Stromal cell of bone marrow (primary cell): ENCODE measurements at regions not wholly inside any gene's neighbourhood (a gene's known extent, or its start where the extent isn't known, plus 50 kb on each side); places are given as distances from the start of the nearest gene placed in this dataset.

Experiments used
- DNase-seq: peaks from one replicate; pipeline ENCODE4 v3.0.0-alpha.2; 2012; ENCODE audit warnings: low read depth

DNA sequence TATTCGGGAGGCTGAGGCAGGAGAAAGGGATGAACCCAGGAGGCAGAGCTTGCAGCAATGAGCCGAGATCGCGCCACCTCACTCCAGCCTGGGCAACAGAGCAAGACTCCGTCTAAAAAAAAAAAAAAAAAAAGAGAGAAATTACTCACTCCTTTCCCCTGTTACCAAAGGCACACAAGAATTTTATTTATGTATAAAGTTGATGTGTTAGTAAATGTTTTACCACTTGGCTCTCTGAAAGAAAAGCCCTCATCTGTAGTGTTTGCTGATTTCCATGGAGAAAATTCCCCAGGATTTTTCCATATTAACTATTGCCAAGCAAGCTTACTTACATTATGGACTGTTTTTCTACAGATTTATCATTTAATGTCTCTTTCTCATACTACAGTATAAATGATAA, 142.1 kb upstream of the PABPC4L start:
- DNase-seq, result no peak

DNA sequence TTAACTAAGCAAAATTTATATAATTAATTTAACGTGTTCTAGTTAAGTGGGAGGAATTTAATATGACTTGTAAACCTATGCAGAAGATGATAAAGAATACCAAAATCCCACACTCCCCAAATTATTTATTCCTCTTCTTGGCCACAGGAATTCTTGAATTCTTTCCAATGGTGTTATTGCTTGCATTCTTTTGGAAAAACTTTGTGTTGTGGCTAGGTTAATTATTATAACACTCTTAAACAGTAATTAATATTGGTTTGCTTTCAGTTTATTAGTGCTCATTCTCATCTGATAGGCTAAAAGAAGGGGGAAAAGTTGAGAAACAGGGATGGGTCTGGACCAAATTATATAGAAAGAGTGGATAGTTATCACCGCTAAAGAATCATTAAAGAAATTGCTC, 141.5 kb upstream of the PABPC4L start:
- no peak for DNase-seq

DNA sequence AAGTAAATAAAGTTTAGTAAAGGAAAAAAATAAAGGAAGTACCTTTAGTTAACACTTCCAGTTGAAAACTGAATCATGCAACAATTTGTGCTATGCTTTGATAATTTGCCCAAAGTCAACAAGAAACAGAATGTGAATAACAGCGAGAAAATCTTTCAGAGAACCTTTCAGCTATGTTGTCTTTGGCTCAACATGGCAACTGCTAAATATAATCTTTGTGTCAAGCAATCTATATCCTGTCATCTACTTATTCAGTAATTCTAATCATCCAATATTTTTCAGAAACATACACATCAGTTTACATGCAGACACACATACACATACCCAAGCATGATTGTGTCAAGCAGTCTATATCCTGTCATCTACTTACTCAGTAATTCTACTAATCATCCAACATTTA, 136.0 kb upstream of the PABPC4L start:
- DNase-seq, result no peak

DNA sequence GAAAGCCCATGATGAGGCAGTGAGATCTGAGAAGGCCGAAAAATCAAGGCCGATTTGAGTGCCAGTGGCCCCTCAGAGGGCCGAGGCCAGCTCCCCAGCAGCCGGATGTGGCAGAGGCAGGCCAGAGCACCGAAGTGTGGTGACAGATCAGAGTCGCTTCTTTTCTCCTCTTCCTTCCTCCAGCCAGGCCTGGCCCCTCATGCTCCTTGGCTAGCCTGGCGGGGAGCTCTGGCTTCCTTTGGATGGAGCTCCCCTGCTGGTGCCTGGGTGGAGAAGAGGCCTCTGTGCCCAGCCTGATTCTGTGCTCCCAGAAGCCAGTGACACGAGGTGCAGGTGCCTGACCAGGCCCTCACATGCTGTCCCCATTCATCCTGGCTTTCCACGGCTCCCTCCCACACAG, 127.2 kb upstream of the PABPC4L start:
- DNase-seq, result no peak

DNA sequence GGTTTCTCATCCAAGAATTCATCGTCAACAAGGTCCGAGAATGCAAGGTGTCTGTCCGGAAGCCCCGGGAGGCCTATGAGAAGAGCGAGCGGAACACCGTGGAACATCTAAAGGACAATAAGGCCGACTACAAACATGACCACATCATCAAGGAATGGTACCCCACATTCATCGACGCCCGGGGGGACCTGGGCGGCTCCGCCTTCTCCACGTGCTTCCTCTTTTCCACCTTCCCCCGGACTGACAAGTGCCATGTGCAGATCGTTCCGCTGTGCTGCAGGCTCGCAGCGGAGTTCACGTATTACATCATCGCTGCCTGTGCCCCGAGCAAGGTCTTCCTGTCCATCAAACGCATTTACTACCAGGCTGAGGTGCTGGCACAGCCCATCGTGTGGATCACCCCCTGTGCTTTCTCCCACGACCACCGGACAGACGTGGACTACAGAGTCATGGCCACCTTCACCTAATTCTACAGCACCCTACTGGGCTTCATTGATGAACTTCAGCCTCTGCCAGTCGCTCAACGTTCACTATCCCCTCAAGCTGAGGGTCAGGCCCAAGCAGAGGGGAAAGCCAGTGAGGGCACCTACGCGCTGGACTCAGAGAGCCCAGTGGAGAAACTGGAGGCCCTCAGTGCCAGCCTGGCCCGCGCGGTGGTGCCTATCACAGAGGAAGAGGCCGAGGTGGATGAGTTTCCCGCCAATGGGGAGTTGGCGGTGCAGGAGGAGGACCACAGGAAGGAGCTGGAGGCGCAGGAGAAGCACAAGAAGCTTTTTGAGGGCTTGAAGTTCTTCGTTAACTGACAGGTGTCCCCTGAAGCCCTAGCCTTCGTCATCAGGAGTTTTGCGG, 125.9 kb upstream of the PABPC4L start:
- no peak for DNase-seq

DNA sequence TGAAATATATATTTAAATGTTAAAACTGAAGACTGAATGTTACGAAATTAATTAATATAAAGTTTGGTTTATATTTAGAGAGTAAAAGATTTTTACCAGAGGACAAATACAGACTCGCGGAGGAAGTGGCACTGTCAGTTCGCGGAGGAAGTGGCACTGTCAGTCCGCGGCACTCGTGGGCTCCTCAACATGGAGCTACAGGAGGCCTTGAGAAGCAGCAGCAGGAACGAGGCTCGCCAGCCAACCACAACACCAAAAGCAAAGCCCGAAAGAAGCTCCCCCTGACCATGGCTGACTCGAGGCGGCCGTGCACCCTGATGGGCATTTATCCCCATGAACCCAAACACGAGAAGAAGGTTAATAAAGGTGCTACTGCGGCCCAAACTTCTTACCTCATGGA, 125.3 kb upstream of the PABPC4L start:
- no peak for DNase-seq

DNA sequence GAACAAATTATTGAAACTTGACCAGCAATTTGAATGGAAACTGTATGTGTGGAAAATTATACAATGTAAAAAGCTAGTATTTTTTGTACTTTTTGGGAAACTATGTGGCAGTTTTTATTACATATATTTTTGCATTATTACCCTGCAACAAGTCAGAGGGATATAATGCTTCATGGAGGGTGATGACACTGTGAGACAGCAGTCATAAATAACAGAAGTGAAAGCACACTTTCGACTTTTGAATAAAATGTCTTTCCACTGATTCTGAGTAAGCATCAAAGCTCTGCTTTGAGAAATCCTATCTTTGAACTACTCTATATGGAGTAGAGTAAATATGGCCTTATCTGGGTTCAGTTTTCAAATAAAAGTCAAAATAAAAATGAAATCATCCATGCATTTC, 122.6 kb upstream of the PABPC4L start:
- DNase-seq, result no peak

DNA sequence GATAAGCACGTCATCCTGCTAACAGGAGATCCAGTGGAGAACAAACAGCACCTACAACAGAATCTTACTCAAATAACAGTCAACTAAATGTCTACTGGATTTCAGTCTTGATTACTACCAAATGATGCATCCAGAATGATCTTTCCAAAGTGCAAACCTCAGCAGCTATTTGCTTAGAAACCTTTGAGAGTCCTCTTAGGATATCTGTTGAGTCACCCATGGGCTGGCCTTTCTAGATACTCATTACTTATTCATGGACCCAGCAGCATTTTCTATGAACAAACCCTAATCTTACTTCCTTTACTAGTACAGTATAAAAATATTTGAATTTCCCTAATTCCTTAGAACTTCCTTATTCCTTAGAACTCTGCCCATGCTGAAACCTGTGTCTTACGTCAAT, 118.5 kb upstream of the PABPC4L start:
- DNase-seq, result peak; percentile 18

DNA sequence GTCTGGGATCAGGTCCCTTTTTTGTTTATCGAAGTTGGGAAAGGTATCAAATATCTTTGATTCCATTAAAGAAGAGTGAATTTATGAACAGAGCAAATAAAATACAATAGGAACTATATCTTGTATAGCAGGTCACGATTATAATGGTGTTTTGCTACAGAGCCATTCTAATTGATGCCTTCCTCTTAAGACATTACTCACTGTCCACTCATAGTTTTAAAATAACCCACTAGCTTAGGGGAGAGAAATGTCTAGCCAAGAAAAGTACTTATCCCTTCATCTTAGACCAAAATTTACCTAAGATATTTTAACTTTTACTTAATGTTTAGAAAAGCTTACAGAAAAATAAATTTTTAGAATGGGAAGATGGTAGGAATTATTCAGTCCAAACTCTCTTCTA, 112.0 kb upstream of the PABPC4L start:
- peak; percentile 6 for DNase-seq

DNA sequence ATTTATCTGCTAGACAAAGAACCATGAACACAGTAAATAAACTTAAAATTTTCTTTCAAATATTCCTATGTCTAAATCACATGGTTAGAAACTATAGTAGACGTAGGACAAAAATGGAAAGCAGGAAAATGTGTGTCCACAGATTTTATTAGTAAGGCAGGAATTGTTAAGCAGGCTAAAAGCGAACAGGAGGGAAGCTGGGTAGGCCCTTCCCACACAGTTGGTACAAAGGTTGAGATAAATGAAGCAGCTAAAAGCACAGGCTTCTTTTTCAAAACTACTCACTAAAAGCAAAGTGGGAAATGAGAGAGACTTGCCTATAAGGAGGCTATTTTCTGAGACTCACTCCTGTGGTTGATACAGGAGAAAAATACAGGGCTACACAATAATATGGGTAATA, 108.1 kb upstream of the PABPC4L start:
- no peak for DNase-seq

DNA sequence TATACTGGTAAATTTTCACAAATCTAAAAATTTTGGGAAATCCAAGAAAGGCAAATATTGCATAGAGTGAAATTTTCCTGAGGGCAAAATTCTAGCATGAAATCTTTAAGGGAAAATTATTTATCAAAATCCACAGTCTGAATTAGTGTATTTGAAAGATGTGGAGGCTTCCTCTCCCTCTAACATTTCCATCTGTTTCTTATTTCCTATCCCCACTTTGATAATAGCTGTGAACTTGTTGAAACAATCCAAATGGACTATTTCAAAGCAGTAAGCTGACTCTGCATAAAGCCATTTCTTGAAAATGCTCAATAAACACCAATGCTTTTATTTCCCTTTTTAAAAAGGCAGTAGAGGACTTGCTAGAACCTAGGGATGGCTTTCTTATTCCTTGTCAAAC, 107.3 kb upstream of the PABPC4L start:
- DNase-seq, result no peak

DNA sequence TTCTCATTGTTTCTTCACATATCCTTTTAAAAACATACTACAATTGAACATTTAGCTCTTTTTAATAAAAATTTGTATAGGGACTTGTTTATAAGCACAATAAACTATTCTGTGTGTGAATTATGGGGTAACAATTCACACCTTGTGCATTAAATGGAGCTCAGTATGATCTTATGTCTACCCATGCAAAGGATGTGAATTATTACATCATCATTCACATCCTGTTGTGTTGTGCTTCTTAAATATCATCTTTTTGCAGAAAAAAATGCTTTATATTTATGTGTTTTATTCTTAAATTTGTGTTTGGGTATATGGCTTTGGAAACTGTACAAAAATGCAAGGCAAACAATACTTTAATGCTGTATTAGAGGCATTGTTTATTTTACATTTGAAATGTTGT, 96.7 kb upstream of the PABPC4L start:
- DNase-seq, result no peak

DNA sequence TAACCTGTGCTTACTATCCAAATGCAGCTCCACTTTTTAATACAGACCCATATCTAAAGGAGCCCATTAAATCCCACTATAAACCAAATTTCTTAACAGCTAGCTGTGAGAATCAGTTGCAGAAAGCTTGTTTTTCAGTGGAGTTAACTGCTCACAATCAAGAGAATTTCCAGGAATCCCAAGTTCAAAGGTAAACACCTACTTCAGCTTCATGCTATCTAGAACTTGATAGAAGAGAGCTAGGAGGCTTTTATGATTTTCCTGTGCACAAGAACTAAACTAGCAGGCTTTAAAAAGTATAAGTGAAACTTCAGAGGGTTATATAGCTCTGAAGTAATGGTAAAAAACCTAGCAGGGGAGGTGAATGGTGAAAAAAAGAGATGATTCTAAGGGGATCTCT, 96.2 kb upstream of the PABPC4L start:
- no peak for DNase-seq

DNA sequence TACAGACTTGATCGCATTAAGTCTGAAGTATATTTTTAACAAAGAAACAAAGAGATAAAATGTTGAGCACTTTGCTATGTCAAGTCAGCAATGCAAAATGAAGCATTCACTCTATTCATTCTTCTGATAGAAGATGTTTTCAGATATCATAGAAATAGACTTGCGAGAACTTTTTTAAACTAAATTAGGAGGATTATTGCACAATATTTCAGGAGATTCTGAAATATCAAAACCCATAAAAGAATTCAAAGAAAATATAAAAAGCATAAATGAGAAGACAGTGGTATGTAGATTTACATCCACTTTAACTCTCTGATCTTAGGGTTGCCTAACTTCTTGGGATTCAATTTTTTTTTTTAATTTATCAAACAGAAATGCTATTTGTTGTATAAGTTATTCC, 81.1 kb upstream of the PABPC4L start:
- no peak for DNase-seq

DNA sequence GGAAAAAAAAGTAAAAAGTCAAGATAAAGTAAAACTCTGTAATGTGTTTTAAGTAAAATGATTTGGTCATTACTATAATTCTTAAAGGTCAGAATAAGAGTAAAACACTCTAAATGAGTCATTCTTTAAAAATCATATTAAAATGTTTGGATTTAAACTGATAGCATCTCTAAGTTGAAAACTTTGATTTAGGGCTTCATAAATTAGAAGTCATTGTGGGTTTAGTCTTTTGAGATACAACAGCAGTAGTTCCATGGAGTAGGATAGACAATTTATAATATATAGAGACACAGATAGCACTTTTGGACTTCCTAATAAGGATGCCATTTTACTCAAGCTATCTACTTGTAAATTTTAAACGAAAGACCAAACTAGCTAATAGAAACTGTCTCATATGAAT, 77.1 kb upstream of the PABPC4L start:
- no peak for DNase-seq

DNA sequence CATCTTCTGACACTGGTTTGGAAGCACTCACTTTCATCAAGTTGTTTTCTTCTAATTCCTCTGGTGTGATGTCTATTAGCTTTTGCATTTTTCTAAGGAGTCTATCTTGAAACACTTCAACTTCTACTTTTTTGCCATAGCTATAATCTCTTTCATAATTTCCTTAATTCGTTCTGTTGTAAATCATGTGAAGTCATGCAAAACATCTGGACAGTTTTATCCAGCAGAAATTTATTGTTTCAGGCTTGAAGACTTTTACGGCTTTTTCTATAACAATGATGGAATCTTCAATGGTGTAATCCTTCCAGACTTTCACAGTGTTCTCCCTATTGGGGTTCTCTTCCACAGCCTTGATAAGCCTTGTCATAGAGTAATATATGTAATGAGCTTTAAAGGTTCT, 74.9 kb upstream of the PABPC4L start:
- no peak for DNase-seq

DNA sequence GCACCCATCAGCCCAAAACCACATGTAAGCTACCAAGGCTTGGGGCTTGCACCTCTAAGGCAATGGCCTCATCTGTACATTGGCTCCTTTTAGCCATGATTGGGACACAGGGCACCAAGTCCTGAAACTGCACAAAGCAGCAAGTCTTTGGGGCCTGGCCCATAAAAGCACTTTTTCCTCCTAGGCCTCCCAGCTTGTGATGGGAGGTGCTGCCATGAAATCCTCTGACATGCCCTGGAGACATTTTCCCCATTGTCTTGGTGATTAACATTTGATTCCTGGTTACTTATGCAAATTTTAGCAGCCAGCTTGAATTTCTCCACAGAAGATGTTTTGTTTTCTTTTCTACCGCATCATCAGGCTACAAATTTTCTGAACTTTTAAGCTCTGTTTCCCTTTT, 58.5 kb upstream of the PABPC4L start:
- DNase-seq, result no peak
